HepG2 (cell line): ENCODE measurements at regions not wholly inside any gene's neighbourhood (a gene's known extent, or its start where the extent isn't known, plus 50 kb on each side); places are given as distances from the start of the nearest gene placed in this dataset.
A peak's percentile ranks its signal among the peaks of the same experiment; 100 is the strongest.

Experiments used
- ATAC-seq: fragments of 200-7000 bp; cut with Tn5 transposase; 3 replicates; pipeline ENCODE4 v1.9.1; 2020; ENCODE audit warnings: mild to moderate bottlenecking, moderate library complexity
- BruUV-seq: library from RNA; stranded (reverse); fragments of 400-500 nt; replicated peaks from 2 replicates; lab custom pipeline; 2021; lab: Mats Ljungman, UMichigan
- CTCF ChIA-PET: fragments of 300-600 bp; formaldehyde crosslinking; extraction: SDS; loops from one replicate; lab custom pipeline; 2021; ENCODE audit warnings: low total read pairs, inconsistent platforms, low intra/inter-chr PET ratio; lab: Yijun Ruan, JAX
- POLR2A ChIA-PET: fragments of 350-600 bp; sonication (Branson Sonifier 250); formaldehyde crosslinking; loops from one replicate; lab custom pipeline; 2020; ENCODE audit warnings: antibody characterized with exemption, inconsistent platforms; lab: Yijun Ruan, JAX
- DNase-seq: peaks from one replicate; pipeline ENCODE4 v3.0.0-alpha.2; 2015; ENCODE audit warnings: low spot score
- FAIRE-seq: peaks from 3 replicates; lab custom pipeline; 2011; peaks lifted over from hg19 to GRCh38; lab: Jason Lieb, UNC
- H2AFZ ChIP-seq: one replicate; pipeline ENCODE4 v1.6.1; 2011; ENCODE audit warnings: low read length, inconsistent platforms
- H3K27ac ChIP-seq: fragments of 300-600 bp; 3 replicates; pipeline ENCODE4 v1.8.0; 2011; ENCODE audit warnings: mixed run types, mild to moderate bottlenecking, mixed read lengths, low read length, inconsistent platforms; ENCODE audit not compliant: insufficient read depth; ENCODE audit errors: extremely low read length
- H3K27me3 ChIP-seq, 2 experiments: fragments of 200-600 bp in 1 of 2; 2 replicates in 1 of 2; 3 replicates in 1 of 2; pipeline versions ENCODE4 v1.6.0 to v1.8.0; 2011; ENCODE audit warnings: low read length in 2 of 2, mild to moderate bottlenecking in 2 of 2, moderate library complexity in 2 of 2, inconsistent platforms in 1 of 2; ENCODE audit not compliant: insufficient read depth in 2 of 2, control insufficient read depth in 1 of 2
- H3K36me3 ChIP-seq, 2 experiments: fragments of 200-600 bp in 1 of 2; replicated peaks in 1 of 2; 2 replicates in 1 of 2; 3 replicates in 1 of 2; pipeline versions ENCODE4 v1.5.1 to v1.8.0; 2011; ENCODE audit warnings: low read length in 2 of 2, inconsistent platforms in 1 of 2; ENCODE audit not compliant: insufficient read depth in 2 of 2, control insufficient read depth in 1 of 2
- H3K4me1 ChIP-seq: 2 replicates; pipeline ENCODE4 v1.5.1; 2012; ENCODE audit warnings: low read length, inconsistent platforms; ENCODE audit not compliant: insufficient read depth
- H3K4me2 ChIP-seq: 2 replicates; pipeline ENCODE4 v1.6.0; 2011; ENCODE audit warnings: low read depth, low read length, inconsistent platforms
- H3K4me3 ChIP-seq, 3 experiments: fragments of 200-600 bp in 1 of 3; sonication (generic), shearing (Covaris generic) in 1 of 3; replicated peaks in 1 of 3; 2 replicates each; pipeline ENCODE4 v1.5.1; 2011 to 2016; ENCODE audit warnings: low read length in 3 of 3, inconsistent platforms in 2 of 3, low read depth in 2 of 3, mild to moderate bottlenecking in 2 of 3, control low read depth in 1 of 3, mixed read lengths in 1 of 3; ENCODE audit not compliant: insufficient read depth in 1 of 3
- H3K79me2 ChIP-seq: one replicate; pipeline ENCODE4 v1.6.1; 2011; ENCODE audit warnings: low read length, inconsistent platforms; ENCODE audit not compliant: insufficient read depth
- H3K9ac ChIP-seq: 2 replicates; pipeline ENCODE4 v1.6.0; 2011; ENCODE audit warnings: mild to moderate bottlenecking, low read depth, low read length, inconsistent platforms; ENCODE audit not compliant: insufficient read depth
- H3K9me3 ChIP-seq: 2 replicates; pipeline ENCODE4 v1.5.1; 2012; ENCODE audit warnings: mild to moderate bottlenecking, low read length
- H4K20me1 ChIP-seq: 2 replicates; pipeline ENCODE4 v1.6.0; 2011; ENCODE audit warnings: inconsistent platforms, mild to moderate bottlenecking, low read length, moderate library complexity; ENCODE audit not compliant: insufficient read depth
- CEBPG ChIP-seq: IDR thresholded peaks from 2 replicates; pipeline ENCODE4 v1.6.1; 2016
- KDM1A ChIP-seq: IDR thresholded peaks from 2 replicates; pipeline ENCODE4 v1.6.1; 2016; ENCODE audit warnings: missing compliant biosample characterization
- KDM3A ChIP-seq: IDR thresholded peaks from 2 replicates; pipeline ENCODE4 v1.6.1; 2018; ENCODE audit warnings: low read depth, missing compliant biosample characterization
- MEF2D ChIP-seq: sonication (generic); formaldehyde crosslinking; IDR thresholded peaks from 2 replicates; pipeline ENCODE4 v1.5.1; 2020; ENCODE audit warnings: mild to moderate bottlenecking, missing genetic modification reagents
- MYPOP ChIP-seq: sonication (generic); formaldehyde crosslinking; IDR thresholded peaks from 2 replicates; pipeline ENCODE4 v1.8.1; 2023; ENCODE audit warnings: mild to moderate bottlenecking, moderate library complexity, missing genetic modification reagents
- POLR2A ChIP-seq, 2 experiments: IDR thresholded peaks; 2 replicates each; pipeline ENCODE4 v1.6.1; 2011; ENCODE audit warnings: low read depth in 2 of 2, low read length in 2 of 2, mild to moderate bottlenecking in 1 of 2, moderate library complexity in 1 of 2; ENCODE audit not compliant: insufficient read depth in 1 of 2
- ZNF232 ChIP-seq: sonication (generic); formaldehyde crosslinking; IDR thresholded peaks from 2 replicates; pipeline ENCODE4 v1.4.0; 2020; ENCODE audit warnings: missing genetic modification reagents, borderline replicate concordance
- ZNF333 ChIP-seq: sonication (generic); formaldehyde crosslinking; IDR thresholded peaks from 2 replicates; pipeline ENCODE4 v1.4.0; 2020; ENCODE audit warnings: mild to moderate bottlenecking, missing genetic modification reagents, borderline replicate concordance
- ZNF503 ChIP-seq: sonication (generic); formaldehyde crosslinking; IDR thresholded peaks from 2 replicates; pipeline ENCODE4 v1.4.0; 2020; ENCODE audit warnings: missing genetic modification reagents
- ZNF530 ChIP-seq: sonication (generic); formaldehyde crosslinking; IDR thresholded peaks from 2 replicates; pipeline ENCODE4 v1.5.0; 2020; ENCODE audit warnings: low read depth, mild to moderate bottlenecking, missing genetic modification reagents
- ZNF782 ChIP-seq: sonication (generic); formaldehyde crosslinking; IDR thresholded peaks from 2 replicates; pipeline ENCODE4 v1.4.0; 2020; ENCODE audit warnings: missing genetic modification reagents, mild to moderate bottlenecking, borderline replicate concordance
- ZNF878 ChIP-seq: sonication (generic); formaldehyde crosslinking; IDR thresholded peaks from 2 replicates; pipeline ENCODE4 v1.8.1; 2023; ENCODE audit warnings: mild to moderate bottlenecking, missing genetic modification reagents, moderate library complexity
- WGBS: methylation state at CpG from one replicate; pipeline ENCODE4 v1.1.6; 2017; ENCODE audit warnings: low lambda C conversion rate; 5-methylcytosine and 5-hydroxymethylcytosine counted together
- in situ Hi-C: cut with HindIII; loops from 2 replicates; pipeline ENCODE4 v1.10.0; 2017; ENCODE audit warnings: low pct_unique_long_range_greater_than_20kb; ENCODE audit not compliant: extremely low pct_ligation_motif_present
- intact Hi-C: fragments of 100-400 bp; cut with micrococcal nuclease; formaldehyde crosslinking; loops from one replicate; pipeline ENCODE4 v1.10.0; 2022; ENCODE audit not compliant: unreplicated experiment

- WGBS: 96% methylated on average over 5 of the region's 5 CpGs
- Histone ChIP-seq H3K9ac (no peak overlapping the region), H3K4me1 (peaks cover 79% of the 10 kb centered on the region), H2AFZ (peak overlapping the region; percentile 60), H3K79me2 (no peaks in the 10 kb centered on the region), H3K4me2 (no peak overlapping the region), H3K9me3 (no peaks in the 10 kb centered on the region), H3K36me3 (no peaks in the 10 kb centered on the region), H4K20me1 (no peaks in the 10 kb centered on the region), H3K27me3 (no peaks in the 10 kb centered on the region)
- in situ Hi-C loops: no loop called here
- intact Hi-C loops: loop anchor here (5.0 kb wide), 2 partner anchors 32 to 73 kb away; no protein-coding TSS in a partner anchor
- ChIA-PET CTCF (no interaction called here), POLR2A (no interaction called here)
- no peak for DNase-seq
- FAIRE-seq: no peak
- ATAC-seq: no peak
- BruUV-seq: no TSS peak
- TF ChIP-seq POLR2A (IDR thresholded peaks at IDR 0.05; ENCODE audit: insufficient read depth in 1 of 2, low read depth in 2 of 2, low read length in 2 of 2): no peak
- TF ChIP-seq ZNF782: no peak
- TF ChIP-seq ZNF333: no peak
- TF ChIP-seq CEBPG (CRISPR knock-in tag): no peak
- no peak for TF ChIP-seq MEF2D (CRISPR knock-in tag)
- TF ChIP-seq MYPOP (CRISPR knock-in tag): no peak
- no peak for TF ChIP-seq ZNF503 (CRISPR knock-in tag)
- no peak for TF ChIP-seq ZNF878
- no peak for TF ChIP-seq KDM1A (CRISPR knock-in tag)
- no peak for TF ChIP-seq ZNF232 (CRISPR knock-in tag)
- no peak for TF ChIP-seq KDM3A (CRISPR knock-in tag)
- TF ChIP-seq ZNF530 (CRISPR knock-in tag): no peak
- TF ChIP-seq, all 625 proteins: peak for 0
- Histone ChIP-seq H3K4me3 (no peak overlapping the region), H3K27ac (no peak overlapping the region)
Measured at GRCh38 chr14:49969961-49970360, 77.1 kb downstream of the ARF6 start.
